ENCODE measurements at regions not wholly inside any gene's neighbourhood (a gene's known extent, or its start where the extent isn't known, plus 50 kb on each side); places are given as distances from the start of the nearest gene placed in this dataset.

DNA sequence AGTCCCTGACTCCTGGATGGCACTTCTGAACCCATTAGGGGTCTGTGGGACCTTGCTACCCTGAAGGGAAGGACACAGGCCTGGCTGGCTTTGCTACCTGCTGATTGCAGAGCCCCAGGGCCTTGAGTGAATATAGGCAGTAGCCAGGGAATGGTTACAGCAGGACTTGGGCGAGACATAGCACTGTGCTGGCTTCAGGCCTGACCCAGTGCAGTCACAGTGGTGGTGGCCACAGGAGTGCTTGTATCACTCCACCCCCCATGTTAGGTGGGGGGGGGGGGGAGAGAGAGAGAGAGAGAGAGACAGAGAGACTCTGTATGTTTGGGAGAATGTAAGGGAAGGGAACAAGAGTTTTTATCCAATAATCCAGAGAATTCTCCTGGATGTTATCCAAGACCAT lies 439.3 kb upstream of the ZNF608 start:
- DNase-seq: no peak
- TF ChIP-seq, protein P1, sequence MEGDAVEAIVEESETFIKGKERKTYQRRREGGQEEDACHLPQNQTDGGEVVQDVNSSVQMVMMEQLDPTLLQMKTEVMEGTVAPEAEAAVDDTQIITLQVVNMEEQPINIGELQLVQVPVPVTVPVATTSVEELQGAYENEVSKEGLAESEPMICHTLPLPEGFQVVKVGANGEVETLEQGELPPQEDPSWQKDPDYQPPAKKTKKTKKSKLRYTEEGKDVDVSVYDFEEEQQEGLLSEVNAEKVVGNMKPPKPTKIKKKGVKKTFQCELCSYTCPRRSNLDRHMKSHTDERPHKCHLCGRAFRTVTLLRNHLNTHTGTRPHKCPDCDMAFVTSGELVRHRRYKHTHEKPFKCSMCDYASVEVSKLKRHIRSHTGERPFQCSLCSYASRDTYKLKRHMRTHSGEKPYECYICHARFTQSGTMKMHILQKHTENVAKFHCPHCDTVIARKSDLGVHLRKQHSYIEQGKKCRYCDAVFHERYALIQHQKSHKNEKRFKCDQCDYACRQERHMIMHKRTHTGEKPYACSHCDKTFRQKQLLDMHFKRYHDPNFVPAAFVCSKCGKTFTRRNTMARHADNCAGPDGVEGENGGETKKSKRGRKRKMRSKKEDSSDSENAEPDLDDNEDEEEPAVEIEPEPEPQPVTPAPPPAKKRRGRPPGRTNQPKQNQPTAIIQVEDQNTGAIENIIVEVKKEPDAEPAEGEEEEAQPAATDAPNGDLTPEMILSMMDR (IDR thresholded peaks at IDR 0.05): no peak
- no peak for TF ChIP-seq POLR2A (IDR thresholded peaks at IDR 0.05)
- intact Hi-C loops (cut with DNase I; ENCODE audit: low total_unique reads): no loop called here
- H3K27ac ChIP-seq: no peak overlapping the region
- H3K4me3 ChIP-seq: no peak overlapping the region
- no peaks in the 10 kb centered on the region for H3K36me3 ChIP-seq
- H3K27me3 ChIP-seq: no peaks in the 10 kb centered on the region
- no peaks in the 10 kb centered on the region for H3K4me1 ChIP-seq
- no peaks in the 10 kb centered on the region for H3K9me3 ChIP-seq

DNA sequence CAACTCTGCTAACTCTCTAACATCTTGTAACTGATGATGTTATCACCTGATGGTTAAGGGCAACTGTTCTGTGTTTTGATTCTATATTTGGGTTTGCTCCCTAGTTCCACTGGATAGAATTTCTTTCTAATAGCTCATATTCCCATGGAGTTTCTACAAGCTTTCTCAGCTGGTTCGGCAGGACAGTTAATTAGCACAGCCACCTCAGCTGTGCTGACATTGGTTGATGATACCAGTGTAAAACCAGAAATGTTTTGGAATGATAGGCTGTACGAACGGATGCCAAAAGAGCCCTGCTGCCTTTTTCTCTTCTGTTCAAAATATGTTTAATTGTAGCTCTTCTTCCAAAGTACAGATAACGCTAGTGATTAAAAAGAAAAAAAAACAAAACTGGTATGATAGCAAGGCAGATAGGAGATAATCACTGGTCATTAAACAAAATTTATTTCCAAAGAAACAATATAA lies 440.5 kb upstream of the ZNF608 start:
- no peak overlapping the region for H3K4me3 ChIP-seq
- no peaks in the 10 kb centered on the region for H3K36me3 ChIP-seq
- no peak for DNase-seq
- H3K9me3 ChIP-seq: no peaks in the 10 kb centered on the region
- TF ChIP-seq, protein P1 (IDR thresholded peaks at IDR 0.05): no peak
- no peak for TF ChIP-seq POLR2A (IDR thresholded peaks at IDR 0.05)
- intact Hi-C loops (cut with DNase I; ENCODE audit: low total_unique reads): no loop called here
- H3K27ac ChIP-seq: no peak overlapping the region
- no peaks in the 10 kb centered on the region for H3K4me1 ChIP-seq
- H3K27me3 ChIP-seq: no peaks in the 10 kb centered on the region

- TF ChIP-seq POLR2A (IDR thresholded peaks at IDR 0.05): no peak
- TF ChIP-seq, protein P1 (IDR thresholded peaks at IDR 0.05): no peak
- H3K4me1 ChIP-seq: no peaks in the 10 kb centered on the region
- no peak overlapping the region for H3K27ac ChIP-seq
- no peak for DNase-seq
- no peaks in the 10 kb centered on the region for H3K36me3 ChIP-seq
- intact Hi-C loops (cut with DNase I; ENCODE audit: low total_unique reads): no loop called here
- H3K27me3 ChIP-seq: no peaks in the 10 kb centered on the region
- H3K4me3 ChIP-seq: no peak overlapping the region
- no peaks in the 10 kb centered on the region for H3K9me3 ChIP-seq
Measured at GRCh38 chr5:125189531-125189941, 443.1 kb upstream of the ZNF608 start.

- H3K4me1 ChIP-seq: no peaks in the 10 kb centered on the region
- no peaks in the 10 kb centered on the region for H3K27me3 ChIP-seq
- no peak for TF ChIP-seq POLR2A (IDR thresholded peaks at IDR 0.05)
- TF ChIP-seq, protein P1 (IDR thresholded peaks at IDR 0.05): no peak
- no peak overlapping the region for H3K27ac ChIP-seq
- no peak for DNase-seq
- intact Hi-C loops (cut with DNase I; ENCODE audit: low total_unique reads): no loop called here
- no peaks in the 10 kb centered on the region for H3K9me3 ChIP-seq
- H3K36me3 ChIP-seq: no peaks in the 10 kb centered on the region
- no peak overlapping the region for H3K4me3 ChIP-seq
Measured at GRCh38 chr5:125190232-125191087, 444.0 kb upstream of the ZNF608 start.

DNA sequence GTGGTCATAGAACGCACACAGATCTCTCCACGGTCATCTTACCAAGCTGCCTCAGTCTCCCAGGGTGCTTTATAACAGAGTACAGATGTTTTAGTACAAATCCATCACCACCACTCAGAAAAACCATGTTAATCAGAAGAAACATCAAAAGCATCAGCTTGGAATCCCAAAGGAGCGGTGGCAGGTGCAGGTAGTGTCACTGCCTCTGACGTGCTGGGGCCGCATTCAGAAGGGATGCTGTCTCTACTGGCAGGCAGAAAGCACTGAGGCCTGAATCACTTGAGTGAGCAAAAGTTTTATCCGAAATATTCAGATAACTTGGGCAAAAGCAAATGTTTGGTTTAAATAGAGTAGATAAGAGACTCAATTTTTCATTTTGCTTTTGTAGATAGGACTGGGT lies 448.4 kb upstream of the ZNF608 start:
- no peak overlapping the region for H3K27ac ChIP-seq
- no peak for TF ChIP-seq POLR2A (IDR thresholded peaks at IDR 0.05)
- TF ChIP-seq, protein P1 (IDR thresholded peaks at IDR 0.05): no peak
- no peak for DNase-seq
- H3K4me1 ChIP-seq: peaks cover 0 to 3% of the 10 kb centered on the region in 2 donors
- no peaks in the 10 kb centered on the region for H3K36me3 ChIP-seq
- H3K4me3 ChIP-seq: no peak overlapping the region
- H3K9me3 ChIP-seq: no peaks in the 10 kb centered on the region
- intact Hi-C loops (cut with DNase I; ENCODE audit: low total_unique reads): no loop called here
- H3K27me3 ChIP-seq: no peaks in the 10 kb centered on the region
